ENCODE measurements at regions not wholly inside any gene's neighbourhood (a gene's known extent, or its start where the extent isn't known, plus 50 kb on each side); places are given as distances from the start of the nearest gene placed in this dataset.

DNA sequence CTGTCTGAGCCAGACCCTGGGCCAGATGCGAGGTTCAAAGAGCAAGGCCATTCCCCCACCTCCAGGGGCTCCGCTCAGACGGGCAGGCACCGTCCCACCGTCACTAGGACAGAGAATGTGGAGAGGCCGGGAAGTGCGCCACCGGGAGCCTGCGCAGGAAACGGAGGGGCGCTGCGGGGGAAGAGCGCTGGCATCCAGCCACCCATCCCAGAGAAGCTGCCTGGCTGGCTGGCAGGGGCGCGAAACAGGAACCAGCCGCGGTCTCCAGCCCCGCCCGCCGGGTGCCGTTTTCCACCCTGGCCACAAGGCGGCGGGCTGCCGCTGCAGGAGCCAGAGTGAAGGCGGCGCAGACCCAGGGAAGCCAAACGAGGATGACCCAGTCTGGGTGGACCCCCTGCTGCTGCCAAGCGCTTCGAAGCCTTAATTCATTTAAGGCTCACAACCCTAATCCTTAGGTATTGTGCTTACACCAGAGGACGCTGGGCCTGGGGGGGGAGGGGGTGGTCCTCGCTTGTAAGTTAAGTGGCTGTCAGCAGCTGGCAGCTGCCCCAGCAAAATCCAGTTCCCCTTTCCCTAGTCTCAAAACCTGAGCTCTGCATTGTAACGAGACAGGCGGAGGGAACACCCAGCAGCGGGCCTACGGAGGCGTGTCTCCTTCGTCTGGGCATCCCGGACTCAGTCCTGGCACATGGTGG is 114.8 kb upstream of the SMURF2 start (continued):
- TF ChIP-seq SAP130 (CRISPR knock-in tag; IDR thresholded peaks at IDR 0.05; ENCODE audit: low read depth) (peak; percentile 79), ZNF274 (CRISPR knock-in tag; IDR thresholded peaks at IDR 0.05) (peak; percentile 76; the same call in 1 of the 2 replicates), TGIF2 (CRISPR knock-in tag; IDR thresholded peaks at IDR 0.05) (peak; percentile 60; the same call in 1 of the 2 replicates), ZNF501 (CRISPR knock-in tag; IDR thresholded peaks at IDR 0.05) (peak; percentile 97), ZNF33B (CRISPR knock-in tag; IDR thresholded peaks at IDR 0.05) (0 out of 2 replicates have a peak, but pooled peaks have one; percentile 9), KAT7 (CRISPR knock-in tag; IDR thresholded peaks at IDR 0.05; ENCODE audit: borderline replicate concordance) (peak; percentile 74; the same call in 1 of the 2 replicates), ESRRA (CRISPR knock-in tag; IDR thresholded peaks at IDR 0.05; ENCODE audit: low read depth) (0 out of 2 replicates have a peak, but pooled peaks have one; percentile 65), MYNN (CRISPR knock-in tag; IDR thresholded peaks at IDR 0.05; ENCODE audit: low read depth) (peak; percentile 75; the same call in 1 of the 2 replicates), NKX3-1 (CRISPR knock-in tag; IDR thresholded peaks at IDR 0.05) (peak; percentile 20; the same call in 1 of the 2 replicates), BHLHE40 (IDR thresholded peaks at IDR 0.05; ENCODE audit: low read length) (peak; percentile 14; the same call in 1 of the 2 replicates)
- TF ChIP-seq, protein P1, sequence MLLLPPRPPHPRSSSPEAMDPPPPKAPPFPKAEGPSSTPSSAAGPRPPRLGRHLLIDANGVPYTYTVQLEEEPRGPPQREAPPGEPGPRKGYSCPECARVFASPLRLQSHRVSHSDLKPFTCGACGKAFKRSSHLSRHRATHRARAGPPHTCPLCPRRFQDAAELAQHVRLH (CRISPR knock-in tag; IDR thresholded peaks at IDR 0.05; ENCODE audit: borderline replicate concordance, low read depth), result peak; percentile 97; the same call in 1 of the 2 replicates
- TF ChIP-seq, protein P2, sequence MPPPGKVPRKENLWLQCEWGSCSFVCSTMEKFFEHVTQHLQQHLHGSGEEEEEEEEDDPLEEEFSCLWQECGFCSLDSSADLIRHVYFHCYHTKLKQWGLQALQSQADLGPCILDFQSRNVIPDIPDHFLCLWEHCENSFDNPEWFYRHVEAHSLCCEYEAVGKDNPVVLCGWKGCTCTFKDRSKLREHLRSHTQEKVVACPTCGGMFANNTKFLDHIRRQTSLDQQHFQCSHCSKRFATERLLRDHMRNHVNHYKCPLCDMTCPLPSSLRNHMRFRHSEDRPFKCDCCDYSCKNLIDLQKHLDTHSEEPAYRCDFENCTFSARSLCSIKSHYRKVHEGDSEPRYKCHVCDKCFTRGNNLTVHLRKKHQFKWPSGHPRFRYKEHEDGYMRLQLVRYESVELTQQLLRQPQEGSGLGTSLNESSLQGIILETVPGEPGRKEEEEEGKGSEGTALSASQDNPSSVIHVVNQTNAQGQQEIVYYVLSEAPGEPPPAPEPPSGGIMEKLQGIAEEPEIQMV (CRISPR knock-in tag; IDR thresholded peaks at IDR 0.05; ENCODE audit: low read depth), result peak; percentile 81; the same call in 1 of the 2 replicates
- TF ChIP-seq, protein P3, sequence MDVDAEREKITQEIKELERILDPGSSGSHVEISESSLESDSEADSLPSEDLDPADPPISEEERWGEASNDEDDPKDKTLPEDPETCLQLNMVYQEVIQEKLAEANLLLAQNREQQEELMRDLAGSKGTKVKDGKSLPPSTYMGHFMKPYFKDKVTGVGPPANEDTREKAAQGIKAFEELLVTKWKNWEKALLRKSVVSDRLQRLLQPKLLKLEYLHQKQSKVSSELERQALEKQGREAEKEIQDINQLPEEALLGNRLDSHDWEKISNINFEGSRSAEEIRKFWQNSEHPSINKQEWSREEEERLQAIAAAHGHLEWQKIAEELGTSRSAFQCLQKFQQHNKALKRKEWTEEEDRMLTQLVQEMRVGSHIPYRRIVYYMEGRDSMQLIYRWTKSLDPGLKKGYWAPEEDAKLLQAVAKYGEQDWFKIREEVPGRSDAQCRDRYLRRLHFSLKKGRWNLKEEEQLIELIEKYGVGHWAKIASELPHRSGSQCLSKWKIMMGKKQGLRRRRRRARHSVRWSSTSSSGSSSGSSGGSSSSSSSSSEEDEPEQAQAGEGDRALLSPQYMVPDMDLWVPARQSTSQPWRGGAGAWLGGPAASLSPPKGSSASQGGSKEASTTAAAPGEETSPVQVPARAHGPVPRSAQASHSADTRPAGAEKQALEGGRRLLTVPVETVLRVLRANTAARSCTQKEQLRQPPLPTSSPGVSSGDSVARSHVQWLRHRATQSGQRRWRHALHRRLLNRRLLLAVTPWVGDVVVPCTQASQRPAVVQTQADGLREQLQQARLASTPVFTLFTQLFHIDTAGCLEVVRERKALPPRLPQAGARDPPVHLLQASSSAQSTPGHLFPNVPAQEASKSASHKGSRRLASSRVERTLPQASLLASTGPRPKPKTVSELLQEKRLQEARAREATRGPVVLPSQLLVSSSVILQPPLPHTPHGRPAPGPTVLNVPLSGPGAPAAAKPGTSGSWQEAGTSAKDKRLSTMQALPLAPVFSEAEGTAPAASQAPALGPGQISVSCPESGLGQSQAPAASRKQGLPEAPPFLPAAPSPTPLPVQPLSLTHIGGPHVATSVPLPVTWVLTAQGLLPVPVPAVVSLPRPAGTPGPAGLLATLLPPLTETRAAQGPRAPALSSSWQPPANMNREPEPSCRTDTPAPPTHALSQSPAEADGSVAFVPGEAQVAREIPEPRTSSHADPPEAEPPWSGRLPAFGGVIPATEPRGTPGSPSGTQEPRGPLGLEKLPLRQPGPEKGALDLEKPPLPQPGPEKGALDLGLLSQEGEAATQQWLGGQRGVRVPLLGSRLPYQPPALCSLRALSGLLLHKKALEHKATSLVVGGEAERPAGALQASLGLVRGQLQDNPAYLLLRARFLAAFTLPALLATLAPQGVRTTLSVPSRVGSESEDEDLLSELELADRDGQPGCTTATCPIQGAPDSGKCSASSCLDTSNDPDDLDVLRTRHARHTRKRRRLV (CRISPR knock-in tag; IDR thresholded peaks at IDR 0.05), result 0 out of 2 replicates have a peak, but pooled peaks have one; percentile 53
- TF ChIP-seq, protein P4, sequence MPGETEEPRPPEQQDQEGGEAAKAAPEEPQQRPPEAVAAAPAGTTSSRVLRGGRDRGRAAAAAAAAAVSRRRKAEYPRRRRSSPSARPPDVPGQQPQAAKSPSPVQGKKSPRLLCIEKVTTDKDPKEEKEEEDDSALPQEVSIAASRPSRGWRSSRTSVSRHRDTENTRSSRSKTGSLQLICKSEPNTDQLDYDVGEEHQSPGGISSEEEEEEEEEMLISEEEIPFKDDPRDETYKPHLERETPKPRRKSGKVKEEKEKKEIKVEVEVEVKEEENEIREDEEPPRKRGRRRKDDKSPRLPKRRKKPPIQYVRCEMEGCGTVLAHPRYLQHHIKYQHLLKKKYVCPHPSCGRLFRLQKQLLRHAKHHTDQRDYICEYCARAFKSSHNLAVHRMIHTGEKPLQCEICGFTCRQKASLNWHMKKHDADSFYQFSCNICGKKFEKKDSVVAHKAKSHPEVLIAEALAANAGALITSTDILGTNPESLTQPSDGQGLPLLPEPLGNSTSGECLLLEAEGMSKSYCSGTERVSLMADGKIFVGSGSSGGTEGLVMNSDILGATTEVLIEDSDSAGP (CRISPR knock-in tag; IDR thresholded peaks at IDR 0.05; ENCODE audit: borderline replicate concordance), result peak; percentile 88; the same call in 1 of the 2 replicates
- TF ChIP-seq, protein P5, sequence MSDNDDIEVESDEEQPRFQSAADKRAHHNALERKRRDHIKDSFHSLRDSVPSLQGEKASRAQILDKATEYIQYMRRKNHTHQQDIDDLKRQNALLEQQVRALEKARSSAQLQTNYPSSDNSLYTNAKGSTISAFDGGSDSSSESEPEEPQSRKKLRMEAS (IDR thresholded peaks at IDR 0.05), result peak; percentile 65

All from HepG2 (cell line).